WTC11 (cell line): ENCODE measurements at regions not wholly inside any gene's neighbourhood (a gene's known extent, or its start where the extent isn't known, plus 50 kb on each side); places are given as distances from the start of the nearest gene placed in this dataset.
"Not testable (repeated sequence)": the region's sequence is repeated elsewhere in the genome, so short reads cannot be mapped to it uniquely, and the experiment has no call there.

ENCODE experiments used
- ATAC-seq: fragments of 200-7000 bp; cut with Tn5 transposase; 2 replicates; pipeline ENCODE4 v1.10.0; 2021; ENCODE audit warnings: mild to moderate bottlenecking, moderate library complexity
- CTCF ChIA-PET: fragments of 300-600 bp; sonication (Branson Sonifier 250); formaldehyde crosslinking; loops from one replicate; lab custom pipeline; 2021; ENCODE audit warnings: antibody characterized with exemption; lab: Charles Lee
- POLR2A ChIA-PET: fragments of 350-600 bp; sonication (Branson Sonifier 250); formaldehyde crosslinking; loops from one replicate; lab custom pipeline; 2021; ENCODE audit warnings: antibody characterized with exemption; lab: Charles Lee
- DNase-seq: peaks from one replicate; pipeline ENCODE4 v3.0.0; 2021; ENCODE audit warnings: low spot score
- H3K27ac Mint-ChIP-seq: 2 replicates; pipeline ENCODE4 v1.8.0; 2021; ENCODE audit warnings: mixed read lengths
- H3K27me3 Mint-ChIP-seq: 2 replicates; pipeline ENCODE4 v1.8.0; 2021; ENCODE audit warnings: low read depth, mild to moderate bottlenecking, moderate library complexity, mixed read lengths
- H3K36me3 Mint-ChIP-seq: 2 replicates; pipeline ENCODE4 v1.8.0; 2021; ENCODE audit warnings: mixed read lengths
- H3K4me1 Mint-ChIP-seq: 2 replicates; pipeline ENCODE4 v1.8.0; 2022; ENCODE audit warnings: mixed read lengths
- H3K4me3 Mint-ChIP-seq: 2 replicates; pipeline ENCODE4 v1.8.0; 2021; ENCODE audit warnings: mild to moderate bottlenecking, moderate library complexity, mixed read lengths
- H3K9me3 Mint-ChIP-seq: 2 replicates; pipeline ENCODE4 v1.8.0; 2021; ENCODE audit warnings: mixed read lengths
- ATF1 ChIP-seq: sonication (generic); formaldehyde crosslinking; IDR thresholded peaks from 2 replicates; pipeline ENCODE4 v1.8.1; 2023; ENCODE audit warnings: mild to moderate bottlenecking, moderate library complexity, missing genetic modification reagents
- CREB1 ChIP-seq: sonication (generic); formaldehyde crosslinking; IDR thresholded peaks from 2 replicates; pipeline ENCODE4 v1.8.0; 2023; ENCODE audit warnings: mild to moderate bottlenecking, missing genetic modification reagents
- FOXJ3 ChIP-seq: sonication (generic); formaldehyde crosslinking; IDR thresholded peaks from 2 replicates; pipeline ENCODE4 v1.9.0; 2021; ENCODE audit warnings: missing genetic modification reagents, mild to moderate bottlenecking, borderline replicate concordance
- GTF2I ChIP-seq: fragments of 250-450 bp; sonication (Bioruptor Pico); conservative IDR thresholded peaks from 2 replicates; pipeline ENCODE4 v1.4.0; 2021; ENCODE audit warnings: mild to moderate bottlenecking
- IRF1 ChIP-seq: sonication (generic); formaldehyde crosslinking; IDR thresholded peaks from 2 replicates; pipeline ENCODE4 v1.8.0; 2023; ENCODE audit warnings: missing genetic modification reagents
- JAZF1 ChIP-seq: fragments of 250-450 bp; sonication (Bioruptor Pico); IDR thresholded peaks from 2 replicates; pipeline ENCODE4 v1.9.0; 2021; ENCODE audit warnings: moderate library complexity, mild to moderate bottlenecking, inconsistent platforms
- MAX ChIP-seq: sonication (generic); formaldehyde crosslinking; IDR thresholded peaks from 2 replicates; pipeline ENCODE4 v1.8.0; 2022; ENCODE audit warnings: mild to moderate bottlenecking, missing genetic modification reagents
- NFATC4 ChIP-seq: fragments of 250-450 bp; sonication (Bioruptor Pico); IDR thresholded peaks from 2 replicates; pipeline ENCODE4 v1.9.0; 2021; ENCODE audit warnings: mild to moderate bottlenecking
- NFYB ChIP-seq: sonication (generic); formaldehyde crosslinking; conservative IDR thresholded peaks from 2 replicates; pipeline ENCODE4 v1.8.0; 2022; ENCODE audit warnings: low read depth, missing genetic modification reagents
- NR2C2 ChIP-seq: sonication (generic); formaldehyde crosslinking; IDR thresholded peaks from 2 replicates; pipeline ENCODE4 v1.8.0; 2022; ENCODE audit warnings: mild to moderate bottlenecking, missing genetic modification reagents
- RELA ChIP-seq: sonication (generic); formaldehyde crosslinking; IDR thresholded peaks from 2 replicates; pipeline ENCODE4 v1.8.1; 2022; ENCODE audit warnings: missing genetic modification reagents, mild to moderate bottlenecking, borderline replicate concordance
- SP1 ChIP-seq: sonication (generic); formaldehyde crosslinking; conservative IDR thresholded peaks from 2 replicates; pipeline ENCODE4 v1.8.1; 2022; ENCODE audit warnings: missing genetic modification reagents
- TP53 ChIP-seq: sonication (generic); formaldehyde crosslinking; IDR thresholded peaks from 2 replicates; pipeline ENCODE4 v1.8.1; 2023; ENCODE audit warnings: mild to moderate bottlenecking, missing genetic modification reagents
- USF1 ChIP-seq: sonication (generic); formaldehyde crosslinking; IDR thresholded peaks from 2 replicates; pipeline ENCODE4 v1.8.0; 2022; ENCODE audit warnings: mild to moderate bottlenecking, missing genetic modification reagents
- USF2 ChIP-seq: sonication (generic); formaldehyde crosslinking; IDR thresholded peaks from 2 replicates; pipeline ENCODE4 v1.8.1; 2023; ENCODE audit warnings: mild to moderate bottlenecking, missing genetic modification reagents, moderate library complexity
- ZBTB43 ChIP-seq: sonication (generic); formaldehyde crosslinking; IDR thresholded peaks from 2 replicates; pipeline ENCODE4 v1.8.1; 2023; ENCODE audit warnings: mild to moderate bottlenecking, missing genetic modification reagents
- ZNF232 ChIP-seq: sonication (generic); formaldehyde crosslinking; IDR thresholded peaks from 2 replicates; pipeline ENCODE4 v1.8.0; 2022; ENCODE audit warnings: mild to moderate bottlenecking, missing genetic modification reagents
- ZNF263 ChIP-seq: sonication (generic); formaldehyde crosslinking; IDR thresholded peaks from 2 replicates; pipeline ENCODE4 v1.8.1; 2022; ENCODE audit warnings: low read depth, mild to moderate bottlenecking, moderate library complexity, missing genetic modification reagents
- ZNF281 ChIP-seq: sonication (generic); formaldehyde crosslinking; IDR thresholded peaks from 2 replicates; pipeline ENCODE4 v1.8.0; 2023; ENCODE audit warnings: mild to moderate bottlenecking, missing genetic modification reagents
- ZNF396 ChIP-seq: fragments of 250-450 bp; sonication (Bioruptor Pico); IDR thresholded peaks from 2 replicates; pipeline ENCODE4 v1.8.0; 2021; ENCODE audit warnings: mild to moderate bottlenecking, moderate library complexity, borderline replicate concordance
- ZNF423 ChIP-seq: fragments of 250-450 bp; sonication (Bioruptor Pico); IDR thresholded peaks from 2 replicates; pipeline ENCODE4 v2.1.2; 2022; ENCODE audit warnings: mild to moderate bottlenecking, moderate library complexity
- TF ChIP-seq, protein P1 (sequence below): sonication (generic); formaldehyde crosslinking; IDR thresholded peaks from 2 replicates; pipeline ENCODE4 v1.8.1; 2022; ENCODE audit warnings: mild to moderate bottlenecking, missing genetic modification reagents, moderate library complexity, borderline replicate concordance
- TF ChIP-seq, protein P2 (sequence below): fragments of 250-450 bp; sonication (Bioruptor Pico); IDR thresholded peaks from 2 replicates; pipeline ENCODE4 v1.9.0; 2021; ENCODE audit warnings: mild to moderate bottlenecking, borderline replicate concordance

DNA sequence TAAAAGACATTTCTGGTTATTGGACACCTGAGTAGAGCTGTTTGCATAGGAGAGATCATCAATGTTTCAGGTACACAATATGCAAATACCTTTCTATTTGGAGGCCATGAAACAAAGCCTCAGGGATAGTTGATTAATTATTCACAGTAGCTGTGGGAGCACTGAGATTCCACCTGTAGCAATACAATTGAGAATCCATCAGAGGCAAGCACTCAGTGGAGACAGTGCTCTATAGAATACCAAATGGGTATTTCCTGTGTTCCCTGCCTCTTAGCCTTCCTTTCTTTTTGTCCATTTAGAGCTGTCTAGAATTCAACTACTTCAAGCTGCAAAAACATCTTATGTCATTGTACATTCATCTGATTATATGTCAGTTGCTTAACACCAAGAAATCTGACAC lies 1754.0 kb upstream of the ACO1 start:
- H3K4me3 Mint-ChIP-seq, result no peak overlapping the region
- DNase-seq (no peak), ATAC-seq (peak; percentile 84)
- CTCF ChIA-PET, result no interaction called here
- H3K4me1 Mint-ChIP-seq, result peaks cover 18% of the 10 kb centered on the region
- POLR2A ChIA-PET, result no interaction called here
- TF ChIP-seq RELA, result no peak
- TF ChIP-seq SP1 (CRISPR knock-in tag), result no peak
- no peak for TF ChIP-seq TP53 (CRISPR knock-in tag)
- TF ChIP-seq NR2C2, result no peak
- no peak for TF ChIP-seq ZNF232 (CRISPR knock-in tag)
- TF ChIP-seq ZNF281 (CRISPR knock-in tag), result no peak
- TF ChIP-seq, protein P1, sequence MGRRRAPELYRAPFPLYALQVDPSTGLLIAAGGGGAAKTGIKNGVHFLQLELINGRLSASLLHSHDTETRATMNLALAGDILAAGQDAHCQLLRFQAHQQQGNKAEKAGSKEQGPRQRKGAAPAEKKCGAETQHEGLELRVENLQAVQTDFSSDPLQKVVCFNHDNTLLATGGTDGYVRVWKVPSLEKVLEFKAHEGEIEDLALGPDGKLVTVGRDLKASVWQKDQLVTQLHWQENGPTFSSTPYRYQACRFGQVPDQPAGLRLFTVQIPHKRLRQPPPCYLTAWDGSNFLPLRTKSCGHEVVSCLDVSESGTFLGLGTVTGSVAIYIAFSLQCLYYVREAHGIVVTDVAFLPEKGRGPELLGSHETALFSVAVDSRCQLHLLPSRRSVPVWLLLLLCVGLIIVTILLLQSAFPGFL (CRISPR knock-in tag), result no peak
- no peak for TF ChIP-seq ZNF396 (CRISPR knock-in tag)
- no peak for TF ChIP-seq NFATC4 (CRISPR knock-in tag)
- TF ChIP-seq ATF1 (CRISPR knock-in tag), result no peak
- TF ChIP-seq CREB1 (CRISPR knock-in tag), result no peak
- no peak for TF ChIP-seq JAZF1
- TF ChIP-seq GTF2I (CRISPR knock-in tag), result no peak
- no peak for TF ChIP-seq USF2 (CRISPR knock-in tag)
- no peak for TF ChIP-seq ZNF423 (CRISPR knock-in tag)
- TF ChIP-seq MAX, result no peak
- TF ChIP-seq, all 79 proteins: peak for 0
- Mint-ChIP-seq H3K36me3 (no peaks in the 10 kb centered on the region), H3K27ac (no peak overlapping the region), H3K27me3 (no peaks in the 10 kb centered on the region), H3K9me3 (no peaks in the 10 kb centered on the region)

DNA sequence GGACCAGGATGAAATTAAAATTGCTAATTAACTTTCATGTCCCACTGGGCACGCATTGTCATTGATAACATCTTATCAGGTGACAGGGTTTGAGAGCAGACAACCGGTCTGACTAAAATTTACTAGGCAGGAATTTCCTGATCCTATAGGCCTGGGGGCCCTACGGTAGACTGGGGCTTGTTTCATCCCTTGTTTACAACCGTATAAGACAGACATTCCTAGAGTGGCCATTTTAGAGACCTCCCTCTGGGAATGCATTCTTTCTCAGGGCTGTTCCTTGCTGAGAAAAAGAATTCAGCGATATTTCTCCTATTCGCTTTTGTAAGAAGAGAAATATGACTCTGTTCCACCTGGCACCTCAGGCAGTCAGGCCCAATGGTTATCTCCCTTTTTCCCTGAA lies 1737.8 kb upstream of the ACO1 start:
- Mint-ChIP-seq H3K9me3 (peaks cover 35% of the 10 kb centered on the region), H3K36me3 (peaks cover 22% of the 10 kb centered on the region)
- H3K27me3 Mint-ChIP-seq, H3K4me3 Mint-ChIP-seq, H3K27ac Mint-ChIP-seq, POLR2A ChIA-PET, DNase-seq, CTCF ChIA-PET, ATAC-seq, H3K4me1 Mint-ChIP-seq: not testable (repeated sequence)

- CTCF ChIA-PET, result no interaction called here
- no peak overlapping the region for H3K27ac Mint-ChIP-seq
- TF ChIP-seq, protein P2, sequence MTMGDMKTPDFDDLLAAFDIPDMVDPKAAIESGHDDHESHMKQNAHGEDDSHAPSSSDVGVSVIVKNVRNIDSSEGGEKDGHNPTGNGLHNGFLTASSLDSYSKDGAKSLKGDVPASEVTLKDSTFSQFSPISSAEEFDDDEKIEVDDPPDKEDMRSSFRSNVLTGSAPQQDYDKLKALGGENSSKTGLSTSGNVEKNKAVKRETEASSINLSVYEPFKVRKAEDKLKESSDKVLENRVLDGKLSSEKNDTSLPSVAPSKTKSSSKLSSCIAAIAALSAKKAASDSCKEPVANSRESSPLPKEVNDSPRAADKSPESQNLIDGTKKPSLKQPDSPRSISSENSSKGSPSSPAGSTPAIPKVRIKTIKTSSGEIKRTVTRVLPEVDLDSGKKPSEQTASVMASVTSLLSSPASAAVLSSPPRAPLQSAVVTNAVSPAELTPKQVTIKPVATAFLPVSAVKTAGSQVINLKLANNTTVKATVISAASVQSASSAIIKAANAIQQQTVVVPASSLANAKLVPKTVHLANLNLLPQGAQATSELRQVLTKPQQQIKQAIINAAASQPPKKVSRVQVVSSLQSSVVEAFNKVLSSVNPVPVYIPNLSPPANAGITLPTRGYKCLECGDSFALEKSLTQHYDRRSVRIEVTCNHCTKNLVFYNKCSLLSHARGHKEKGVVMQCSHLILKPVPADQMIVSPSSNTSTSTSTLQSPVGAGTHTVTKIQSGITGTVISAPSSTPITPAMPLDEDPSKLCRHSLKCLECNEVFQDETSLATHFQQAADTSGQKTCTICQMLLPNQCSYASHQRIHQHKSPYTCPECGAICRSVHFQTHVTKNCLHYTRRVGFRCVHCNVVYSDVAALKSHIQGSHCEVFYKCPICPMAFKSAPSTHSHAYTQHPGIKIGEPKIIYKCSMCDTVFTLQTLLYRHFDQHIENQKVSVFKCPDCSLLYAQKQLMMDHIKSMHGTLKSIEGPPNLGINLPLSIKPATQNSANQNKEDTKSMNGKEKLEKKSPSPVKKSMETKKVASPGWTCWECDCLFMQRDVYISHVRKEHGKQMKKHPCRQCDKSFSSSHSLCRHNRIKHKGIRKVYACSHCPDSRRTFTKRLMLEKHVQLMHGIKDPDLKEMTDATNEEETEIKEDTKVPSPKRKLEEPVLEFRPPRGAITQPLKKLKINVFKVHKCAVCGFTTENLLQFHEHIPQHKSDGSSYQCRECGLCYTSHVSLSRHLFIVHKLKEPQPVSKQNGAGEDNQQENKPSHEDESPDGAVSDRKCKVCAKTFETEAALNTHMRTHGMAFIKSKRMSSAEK (CRISPR knock-in tag), result no peak
- TF ChIP-seq USF1 (CRISPR knock-in tag), result no peak
- no peak for TF ChIP-seq IRF1
- no peak for TF ChIP-seq ZNF263
- TF ChIP-seq NFYB, result no peak
- TF ChIP-seq ZBTB43 (CRISPR knock-in tag), result no peak
- no peak for TF ChIP-seq FOXJ3 (CRISPR knock-in tag)
Observed at GRCh38 chr9:30661925-30662324, 1722.5 kb upstream of the ACO1 start.

More at GRCh38 chr9:30661925-30662324, 1722.5 kb upstream of the ACO1 start:
- no peak for ATAC-seq
- Mint-ChIP-seq H3K9me3 (no peaks in the 10 kb centered on the region), H3K36me3 (no peaks in the 10 kb centered on the region), H3K4me3 (no peak overlapping the region), H3K27me3 (no peaks in the 10 kb centered on the region), H3K4me1 (peaks cover 10% of the 10 kb centered on the region)
- no peak for DNase-seq
- POLR2A ChIA-PET, result no interaction called here
